ENCODE measurements at regions not wholly inside any gene's neighbourhood (a gene's known extent, or its start where the extent isn't known, plus 50 kb on each side); places are given as distances from the start of the nearest gene placed in this dataset.

GRCh38 chr6:158911746-158912480, 88.1 kb downstream of the RSPH3 start:
- Histone ChIP-seq H2BK15ac (ENCODE audit: low read length) (no peak overlapping the region), H3K18ac (ENCODE audit: extremely low read depth, low read length) (peak overlapping the region; percentile 68), H2AFZ (ENCODE audit: low read length) (peak overlapping the region; percentile 53; the same call in 1 of the 2 replicates)
- TF ChIP-seq RBBP5 (IDR thresholded peaks at IDR 0.05; ENCODE audit: borderline replicate concordance, low read depth, low read length) (no peak), RAD21 (IDR thresholded peaks at IDR 0.05 in 1 of 2, conservative IDR thresholded peaks at IDR 0.05 in 1 of 2; ENCODE audit: low read depth in 2 of 2, low read length in 2 of 2) (no peak), NRF1 (IDR thresholded peaks at IDR 0.05; ENCODE audit: low read depth, low read length) (no peak), MAX (IDR thresholded peaks at IDR 0.05) (no peak), CTBP2 (IDR thresholded peaks at IDR 0.05; ENCODE audit: borderline replicate concordance, insufficient read depth, insufficient read length, low read length) (no peak), TEAD4 (IDR thresholded peaks at IDR 0.05; ENCODE audit: low read depth, low read length) (no peak), EGR1 (IDR thresholded peaks at IDR 0.05; ENCODE audit: borderline replicate concordance, low read depth, low read length) (no peak), HDAC6 (IDR thresholded peaks at IDR 0.05; ENCODE audit: low read depth, low read length) (no peak), ASH2L (IDR thresholded peaks at IDR 0.05; ENCODE audit: low read length) (no peak), SAP30 (IDR thresholded peaks at IDR 0.05; ENCODE audit: insufficient read depth, insufficient replicate concordance, low read length) (no peak), PHF8 (conservative IDR thresholded peaks at IDR 0.05; ENCODE audit: low read depth, low read length) (no peak)

More at GRCh38 chr6:158911746-158912480, 88.1 kb downstream of the RSPH3 start:
- CTCF ChIA-PET (ENCODE audit: partially characterized antibody), result interaction anchor here (0.9 to 2.2 kb wide), 4 partner anchors 59 to 97 kb away, joined by 3 to 10 read pairs (median 4); no protein-coding TSS in a partner anchor
- peak overlapping the region; percentile 10 for H3K4ac ChIP-seq (replicated peaks; ENCODE audit: insufficient read length, low read depth, low read length)
- POLR2A ChIA-PET (ENCODE audit: partially characterized antibody), result interaction anchor here (0.8 to 2.5 kb wide), 7 partner anchors 12 to 99 kb away, joined by 3 to 12 read pairs (median 5); no protein-coding TSS in a partner anchor
- H3K14ac ChIP-seq (ENCODE audit: insufficient read length), result no peak overlapping the region
- no peak overlapping the region for H3K23ac ChIP-seq (ENCODE audit: insufficient read length)
- peak overlapping the region in 1 of 2 experiments; percentile 21; a peak in 1 of 4 replicates for H3K4me2 ChIP-seq (ENCODE audit: insufficient read depth in 1 of 2, low read depth in 2 of 2, low read length in 2 of 2)
- H3K9me3 ChIP-seq (ENCODE audit: insufficient read depth in 2 of 2, low read depth in 1 of 2, low read length in 1 of 2), result no peaks in the 10 kb centered on the region
- peak overlapping the region; percentile 74 for H3K27ac ChIP-seq (ENCODE audit: low read depth, low read length)
- no peaks in the 10 kb centered on the region for H3K36me3 ChIP-seq (ENCODE audit: control insufficient read depth in 2 of 4, insufficient read depth in 4 of 4, low read length in 3 of 4)
- peaks cover 3 to 27% (median 11%) of the 10 kb centered on the region in 4 experiments for H3K4me1 ChIP-seq (replicated peaks in 1 of 4; ENCODE audit: control insufficient read depth in 3 of 4, insufficient read depth in 4 of 4, low read length in 3 of 4)
- H3K9ac ChIP-seq (replicated peaks in 1 of 4; ENCODE audit: extremely low read depth in 1 of 4, low read depth in 3 of 4, low read length in 3 of 4), result no peak overlapping the region; a peak in 1 of 7 replicates
- WGBS, 2 experiments (ENCODE audit: extremely low coverage in 1 of 2, insufficient coverage in 1 of 2, insufficient read length in 1 of 2, insufficient replicate concordance in 2 of 2, low coverage in 1 of 2, low lambda C conversion rate in 2 of 2, missing lambda C conversion rate in 1 of 2), result 81% methylated on average over 5 of the region's 5 CpGs; no CpG with 5 or more reads in 1 of the 2 experiments
- H4K8ac ChIP-seq (ENCODE audit: extremely low read depth, insufficient read depth, low read length), result no peak overlapping the region
- peak overlapping the region; percentile 82; the same call in 1 of the 2 replicates for H2BK5ac ChIP-seq (ENCODE audit: low read depth, low read length)
- no peaks in the 10 kb centered on the region for H3K27me3 ChIP-seq (replicated peaks in 1 of 4; ENCODE audit: control insufficient read depth in 3 of 4, extremely low read depth in 1 of 4, insufficient read depth in 3 of 4, low read length in 3 of 4)
- no peak overlapping the region for H3K56ac ChIP-seq (replicated peaks; ENCODE audit: insufficient read length, low read depth, low read length)
- no peaks in the 10 kb centered on the region for H3K23me2 ChIP-seq (ENCODE audit: low read depth, low read length)
- no peaks in the 10 kb centered on the region for H3K79me2 ChIP-seq (ENCODE audit: control insufficient read depth in 1 of 2, insufficient read depth in 2 of 2, low read length in 2 of 2)
- H3K79me1 ChIP-seq (ENCODE audit: low read depth, low read length), result no peaks in the 10 kb centered on the region
- FAIRE-seq, result no peak
- no peak overlapping the region for H3K4me3 ChIP-seq (ENCODE audit: extremely low read depth in 1 of 4, insufficient read depth in 2 of 4, low read depth in 3 of 4, low read length in 4 of 4)
- peak overlapping the region; percentile 27; the same call in 1 of the 2 replicates for H2BK20ac ChIP-seq (ENCODE audit: low read length)
- peak overlapping the region; percentile 36 for H4K91ac ChIP-seq (replicated peaks; ENCODE audit: insufficient read length, low read length)
- no peaks in the 10 kb centered on the region for H4K20me1 ChIP-seq (replicated peaks in 1 of 2; ENCODE audit: control insufficient read depth in 1 of 2, insufficient read depth in 2 of 2, low read length in 2 of 2)
- H4K5ac ChIP-seq (ENCODE audit: insufficient read length, low read depth, low read length), result peak overlapping the region; percentile 25
- H2BK120ac ChIP-seq (replicated peaks; ENCODE audit: low read depth, low read length), result peak overlapping the region; percentile 6
- H2AK5ac ChIP-seq (ENCODE audit: low read depth, low read length), result peak overlapping the region; percentile 20; the same call in 1 of the 2 replicates
- H2BK12ac ChIP-seq (ENCODE audit: low read depth, low read length), result peak overlapping the region; percentile 82
- no peak for DNase-seq (ENCODE audit: low read depth in 1 of 2, low spot score in 2 of 2)

Data from H1 (cell line).